ENCODE measurements at regions not wholly inside any gene's neighbourhood (a gene's known extent, or its start where the extent isn't known, plus 50 kb on each side); places are given as distances from the start of the nearest gene placed in this dataset.
"Not testable (repeated sequence)": the region's sequence is repeated elsewhere in the genome, so short reads cannot be mapped to it uniquely, and the experiment has no call there.

DNA sequence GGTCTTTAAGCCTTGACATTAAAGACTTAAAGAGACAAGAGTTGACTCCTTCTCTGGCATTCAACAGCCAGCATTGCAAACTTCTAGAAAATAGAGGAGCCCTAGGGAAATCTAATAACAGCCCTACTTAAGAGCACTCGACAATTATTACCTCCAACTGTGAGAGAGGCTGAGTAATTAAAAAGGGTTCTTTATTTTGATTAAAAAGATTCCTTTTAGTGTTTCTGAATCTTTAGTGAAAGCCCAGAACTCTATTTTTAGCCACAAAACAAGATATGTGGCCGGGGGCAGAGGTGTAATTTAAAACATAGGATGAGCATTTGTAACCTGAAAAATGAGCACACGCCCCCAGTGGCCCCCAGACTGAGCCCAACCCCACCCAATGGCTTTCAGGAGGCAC is 222.3 kb downstream of the SMAD2 start:
- FAIRE-seq: no peak
- Histone ChIP-seq H3K27ac (no peak overlapping the region), H3K27me3 (no peaks in the 10 kb centered on the region), H3K4me3 (no peak overlapping the region), H3K36me3 (no peaks in the 10 kb centered on the region), H3K9me3 (no peaks in the 10 kb centered on the region), H3K4me1 (no peaks in the 10 kb centered on the region)
- WGBS, 2 donors: 61 to 66% methylated on average over 3 of the region's 3 CpGs
- TF ChIP-seq, protein P1, sequence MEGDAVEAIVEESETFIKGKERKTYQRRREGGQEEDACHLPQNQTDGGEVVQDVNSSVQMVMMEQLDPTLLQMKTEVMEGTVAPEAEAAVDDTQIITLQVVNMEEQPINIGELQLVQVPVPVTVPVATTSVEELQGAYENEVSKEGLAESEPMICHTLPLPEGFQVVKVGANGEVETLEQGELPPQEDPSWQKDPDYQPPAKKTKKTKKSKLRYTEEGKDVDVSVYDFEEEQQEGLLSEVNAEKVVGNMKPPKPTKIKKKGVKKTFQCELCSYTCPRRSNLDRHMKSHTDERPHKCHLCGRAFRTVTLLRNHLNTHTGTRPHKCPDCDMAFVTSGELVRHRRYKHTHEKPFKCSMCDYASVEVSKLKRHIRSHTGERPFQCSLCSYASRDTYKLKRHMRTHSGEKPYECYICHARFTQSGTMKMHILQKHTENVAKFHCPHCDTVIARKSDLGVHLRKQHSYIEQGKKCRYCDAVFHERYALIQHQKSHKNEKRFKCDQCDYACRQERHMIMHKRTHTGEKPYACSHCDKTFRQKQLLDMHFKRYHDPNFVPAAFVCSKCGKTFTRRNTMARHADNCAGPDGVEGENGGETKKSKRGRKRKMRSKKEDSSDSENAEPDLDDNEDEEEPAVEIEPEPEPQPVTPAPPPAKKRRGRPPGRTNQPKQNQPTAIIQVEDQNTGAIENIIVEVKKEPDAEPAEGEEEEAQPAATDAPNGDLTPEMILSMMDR (IDR thresholded peaks at IDR 0.05): no peak
- ATAC-seq: no peak
- intact Hi-C loops (cut with DNase I): no loop called here
- DNase-seq: no peak

DNA sequence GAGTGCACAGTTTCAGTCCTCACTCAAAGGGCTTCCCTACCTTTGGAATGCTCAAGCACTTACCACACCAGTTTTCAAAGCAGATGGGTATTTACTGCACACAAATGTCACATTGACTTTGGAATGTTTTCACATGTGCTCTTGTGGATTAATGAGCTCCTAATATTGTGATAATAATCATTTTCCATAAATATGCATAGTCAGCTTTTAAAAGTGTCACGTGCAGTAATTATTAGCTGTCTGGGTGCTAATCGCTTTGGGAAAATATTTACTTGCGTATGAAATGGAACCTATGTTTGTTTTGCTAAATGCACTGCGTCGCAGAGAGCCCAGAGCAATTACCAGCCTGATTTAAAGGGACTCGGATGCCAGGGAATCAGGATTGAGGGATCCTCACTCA is 229.3 kb downstream of the SMAD2 start:
- H3K27me3 ChIP-seq: no peaks in the 10 kb centered on the region
- H3K4me3 ChIP-seq: no peak overlapping the region
- 15 to 29% methylated on average over 6 of the region's 6 CpGs for WGBS, 2 donors
- no peak for DNase-seq
- no peak overlapping the region for H3K27ac ChIP-seq
- no peaks in the 10 kb centered on the region for H3K4me1 ChIP-seq
- H3K36me3 ChIP-seq: no peaks in the 10 kb centered on the region
- no peaks in the 10 kb centered on the region for H3K9me3 ChIP-seq
- intact Hi-C loops (cut with DNase I): no loop called here
- ATAC-seq: no peak
- no peak for FAIRE-seq
- TF ChIP-seq, protein P1 (IDR thresholded peaks at IDR 0.05): no peak

DNA sequence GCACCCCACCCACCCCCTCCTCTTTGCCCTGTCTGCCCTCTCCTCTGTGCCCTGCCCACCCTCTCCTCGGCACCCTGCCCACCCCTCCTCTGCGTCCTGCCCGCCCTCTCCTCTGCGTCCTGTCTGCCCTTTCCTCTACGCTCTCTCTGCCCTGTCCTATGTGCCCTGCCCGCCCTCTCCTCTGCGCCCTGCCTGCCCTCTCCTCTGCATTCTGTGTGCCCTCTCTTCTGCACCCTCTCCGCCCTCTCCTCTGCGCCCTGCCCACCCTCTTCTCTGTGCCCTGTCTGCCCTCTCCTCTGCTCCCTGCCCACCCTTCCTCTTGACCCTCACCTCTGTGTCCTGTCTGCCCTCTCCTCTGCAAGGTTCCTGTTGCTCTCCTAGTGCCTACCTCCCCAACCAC is 233.6 kb downstream of the SMAD2 start:
- TF ChIP-seq, protein P1 (IDR thresholded peaks at IDR 0.05): no peak
- no peak for DNase-seq
- intact Hi-C loops (cut with DNase I): no loop called here
- Histone ChIP-seq H3K4me3 (no peak overlapping the region), H3K27ac (no peak overlapping the region), H3K9me3 (no peaks in the 10 kb centered on the region), H3K4me1 (no peaks in the 10 kb centered on the region), H3K27me3 (no peaks in the 10 kb centered on the region), H3K36me3 (no peaks in the 10 kb centered on the region)
- no peak for ATAC-seq
- FAIRE-seq: no peak
- 69 to 81% methylated on average over 9 of the region's 9 CpGs for WGBS, 2 donors

DNA sequence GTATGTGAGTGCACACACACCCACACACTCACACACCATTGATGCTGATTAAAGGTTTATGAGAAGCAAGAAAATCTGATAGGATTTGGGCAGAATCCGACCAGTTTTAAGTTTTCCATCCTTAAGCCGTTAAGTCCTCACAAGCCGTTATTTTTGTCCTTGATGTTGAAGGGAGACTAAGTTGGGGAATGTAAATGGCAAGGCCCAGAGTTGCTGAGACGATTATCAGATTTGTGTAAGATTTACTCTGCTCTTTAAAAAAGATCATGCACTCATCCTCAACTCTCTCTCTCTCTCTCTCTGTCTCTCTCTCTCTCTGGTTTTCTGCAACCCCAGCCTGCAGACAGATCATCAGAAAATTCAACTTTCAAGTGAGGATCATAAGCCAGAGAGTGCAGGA is 238.8 kb downstream of the SMAD2 start:
- DNase-seq (no peak), ATAC-seq (no peak), FAIRE-seq (no peak)
- TF ChIP-seq, protein P1 (IDR thresholded peaks at IDR 0.05): no peak
- intact Hi-C loops (cut with DNase I): no loop called here
- no peaks in the 10 kb centered on the region for H3K9me3 ChIP-seq
- H3K27ac ChIP-seq: no peak overlapping the region
- no peak overlapping the region for H3K4me3 ChIP-seq
- no peaks in the 10 kb centered on the region for H3K4me1 ChIP-seq
- no peaks in the 10 kb centered on the region for H3K27me3 ChIP-seq
- 48 to 54% methylated on average over 4 of the region's 4 CpGs for WGBS, 2 donors
- no peaks in the 10 kb centered on the region for H3K36me3 ChIP-seq

DNA sequence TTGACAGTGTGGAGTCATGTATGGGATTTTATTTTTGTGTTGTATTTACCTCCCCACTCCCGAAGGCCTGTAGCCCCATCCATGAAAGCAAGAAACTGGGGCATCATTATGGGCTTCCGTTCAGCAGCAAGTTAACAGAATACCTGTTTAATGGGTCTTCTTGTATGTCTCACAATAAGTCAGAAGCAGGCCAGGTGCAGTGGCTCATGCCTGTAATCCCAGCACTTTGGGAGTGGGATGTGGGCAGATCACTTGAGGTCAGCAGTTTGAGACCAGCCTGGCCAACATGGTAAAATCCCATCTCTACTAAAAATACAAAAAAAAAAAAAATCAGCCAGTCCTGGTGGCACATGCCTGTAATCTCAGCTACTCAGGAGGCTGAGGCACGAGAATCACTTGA is 239.7 kb downstream of the SMAD2 start:
- intact Hi-C loops (cut with DNase I); ATAC-seq; H3K27me3 ChIP-seq; H3K4me3 ChIP-seq; H3K9me3 ChIP-seq; DNase-seq; H3K4me1 ChIP-seq; FAIRE-seq; H3K27ac ChIP-seq; H3K36me3 ChIP-seq: not testable (repeated sequence)
- 61 to 81% methylated on average over 3 of the region's 3 CpGs for WGBS, 2 donors

DNA sequence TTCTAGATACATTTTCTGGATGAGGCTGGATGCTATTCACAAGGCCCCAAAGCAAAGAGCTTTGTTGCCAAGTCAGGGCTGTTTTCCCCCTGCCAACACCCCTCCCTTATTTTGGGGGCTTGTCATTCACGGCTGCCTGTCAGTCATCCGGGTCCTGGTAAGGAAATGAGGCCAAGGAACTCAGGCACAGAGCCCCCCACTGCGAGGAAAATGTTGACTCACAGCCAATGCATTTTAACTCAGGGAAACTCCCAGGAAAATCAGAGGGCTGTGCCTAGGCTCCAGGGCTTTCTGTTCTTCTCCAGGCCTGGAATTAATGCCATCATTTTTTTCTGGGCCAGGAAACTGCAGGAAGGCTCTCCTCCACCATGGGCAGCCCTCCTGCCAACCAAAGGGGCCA is 241.1 kb downstream of the SMAD2 start:
- no peaks in the 10 kb centered on the region for H3K36me3 ChIP-seq
- intact Hi-C loops (cut with DNase I): no loop called here
- no peak for ATAC-seq
- H3K4me3 ChIP-seq: no peak overlapping the region
- 54 to 64% methylated on average over 3 of the region's 3 CpGs for WGBS, 2 donors
- no peaks in the 10 kb centered on the region for H3K9me3 ChIP-seq
- H3K27ac ChIP-seq: no peak overlapping the region
- no peak for FAIRE-seq
- no peak for DNase-seq
- TF ChIP-seq, protein P1 (IDR thresholded peaks at IDR 0.05): no peak
- H3K27me3 ChIP-seq: no peaks in the 10 kb centered on the region
- H3K4me1 ChIP-seq: no peaks in the 10 kb centered on the region
